Adipocyte (in vitro differentiated cells): ENCODE measurements at regions not wholly inside any gene's neighbourhood (a gene's known extent, or its start where the extent isn't known, plus 50 kb on each side); places are given as distances from the start of the nearest gene placed in this dataset.

Experiments
- DNase-seq: peaks from one replicate; pipeline ENCODE4 v3.0.0-alpha.2; 2015; ENCODE audit warnings: low read depth
- H3K27me3 ChIP-seq: replicated peaks from 2 replicates; pipeline ENCODE4 v1.7.0; 2013; ENCODE audit warnings: mild to moderate bottlenecking, low read length, moderate library complexity; ENCODE audit not compliant: control insufficient read depth, insufficient read depth
- H3K36me3 ChIP-seq: 2 replicates; pipeline ENCODE4 v1.7.0; 2013; ENCODE audit warnings: low read length, mild to moderate bottlenecking, moderate library complexity; ENCODE audit not compliant: control insufficient read depth, insufficient read depth, severe bottlenecking
- H3K4me1 ChIP-seq: 2 replicates; pipeline ENCODE4 v1.7.0; 2013; ENCODE audit warnings: mild to moderate bottlenecking, low read length, moderate library complexity; ENCODE audit not compliant: control insufficient read depth, insufficient read depth
- H3K4me3 ChIP-seq: 2 replicates; pipeline ENCODE4 v1.7.0; 2013; ENCODE audit warnings: mild to moderate bottlenecking, low read length, moderate library complexity
- H3K9ac ChIP-seq: 2 replicates; pipeline ENCODE4 v1.7.0; 2013; ENCODE audit warnings: mild to moderate bottlenecking, low read length, moderate library complexity
- H3K9me3 ChIP-seq: 2 replicates; pipeline ENCODE4 v1.7.0; 2013; ENCODE audit warnings: mild to moderate bottlenecking, low read length, moderate library complexity; ENCODE audit not compliant: control insufficient read depth

GRCh38 chr22:48428631-48429371 is 1398.9 kb downstream of the BRD1 start:
- Histone ChIP-seq H3K4me3 (no peak overlapping the region), H3K9me3 (no peaks in the 10 kb centered on the region), H3K4me1 (peaks cover 12% of the 10 kb centered on the region), H3K9ac (no peak overlapping the region), H3K36me3 (no peaks in the 10 kb centered on the region), H3K27me3 (peaks cover 8% of the 10 kb centered on the region)
- DNase-seq, result peak; percentile 7

DNA sequence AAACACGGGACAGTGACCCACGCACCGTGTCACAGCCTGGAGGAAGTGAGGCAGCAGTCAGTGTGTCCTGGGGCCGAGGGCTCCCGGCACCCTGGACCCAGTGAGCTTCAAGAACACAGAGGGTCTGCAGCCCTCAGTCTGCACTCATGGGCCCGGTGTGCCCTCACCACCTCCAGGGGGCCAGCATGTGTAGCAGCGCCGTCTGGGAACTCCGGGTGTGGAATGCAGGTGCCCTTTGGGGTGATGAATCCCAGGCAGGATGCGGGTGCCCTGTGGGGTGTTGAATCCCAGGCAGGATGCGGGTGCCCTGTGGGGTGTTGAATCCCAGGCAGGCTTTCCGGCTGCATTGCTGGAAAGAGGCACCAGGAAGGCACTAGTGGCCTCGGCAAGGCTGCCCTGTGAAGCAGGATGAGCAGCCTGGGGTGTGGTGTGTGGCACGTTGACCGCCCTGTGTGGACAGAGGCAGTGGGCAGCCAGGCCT is 1399.9 kb downstream of the BRD1 start:
- no peak for DNase-seq
- H3K4me3 ChIP-seq, result no peak overlapping the region
- peaks cover 21% of the 10 kb centered on the region for H3K4me1 ChIP-seq
- no peak overlapping the region for H3K9ac ChIP-seq
- H3K36me3 ChIP-seq, result no peaks in the 10 kb centered on the region
- no peaks in the 10 kb centered on the region for H3K9me3 ChIP-seq
- peaks cover 8% of the 10 kb centered on the region for H3K27me3 ChIP-seq

GRCh38 chr22:48426466-48427380 is 1401.0 kb downstream of the BRD1 start:
- peaks cover 8% of the 10 kb centered on the region for H3K27me3 ChIP-seq
- H3K4me3 ChIP-seq, result no peak overlapping the region
- no peak overlapping the region for H3K9ac ChIP-seq
- no peaks in the 10 kb centered on the region for H3K9me3 ChIP-seq
- H3K4me1 ChIP-seq, result peaks cover 22% of the 10 kb centered on the region
- no peak for DNase-seq
- H3K36me3 ChIP-seq, result no peaks in the 10 kb centered on the region

GRCh38 chr22:48425641-48426040 is 1402.0 kb downstream of the BRD1 start:
- Histone ChIP-seq H3K4me3 (no peak overlapping the region), H3K4me1 (peaks cover 22% of the 10 kb centered on the region), H3K9ac (no peak overlapping the region), H3K27me3 (peaks cover 8% of the 10 kb centered on the region), H3K9me3 (no peaks in the 10 kb centered on the region), H3K36me3 (no peaks in the 10 kb centered on the region)
- DNase-seq, result no peak

- DNase-seq, result no peak
- Histone ChIP-seq H3K9me3 (no peaks in the 10 kb centered on the region), H3K27me3 (peaks cover 11% of the 10 kb centered on the region), H3K4me3 (no peak overlapping the region), H3K36me3 (no peaks in the 10 kb centered on the region), H3K4me1 (peaks cover 22% of the 10 kb centered on the region), H3K9ac (no peak overlapping the region)
These were observed 1402.6 kb downstream of the BRD1 start for GRCh38 chr22:48425091-48425506.

GRCh38 chr22:48424661-48425060 is 1403.0 kb downstream of the BRD1 start:
- DNase-seq, result no peak
- Histone ChIP-seq H3K9me3 (no peaks in the 10 kb centered on the region), H3K9ac (peak overlapping the region; percentile 19), H3K36me3 (no peaks in the 10 kb centered on the region), H3K4me3 (no peak overlapping the region), H3K27me3 (peaks cover 11% of the 10 kb centered on the region), H3K4me1 (peaks cover 22% of the 10 kb centered on the region)

DNA sequence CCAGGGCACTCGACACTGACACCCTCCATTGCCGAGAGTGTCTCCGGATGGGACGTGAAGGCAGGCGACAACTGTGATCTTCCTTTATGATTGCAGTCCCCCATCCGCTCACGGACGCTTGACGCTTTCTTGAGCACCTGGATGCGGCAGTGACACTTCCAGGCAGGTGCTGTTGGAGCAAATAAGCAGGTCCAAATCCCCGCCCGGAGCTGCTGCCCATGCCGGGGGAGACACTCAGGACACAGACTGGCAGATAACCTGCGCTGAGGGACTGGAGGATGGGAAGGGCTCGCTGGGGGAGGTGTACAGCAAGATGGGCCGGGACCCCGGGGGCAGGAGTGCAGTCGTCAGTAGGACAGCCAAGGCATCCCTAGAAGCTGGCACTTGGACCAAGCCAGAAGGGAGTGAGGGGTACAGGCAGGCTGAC is 1403.5 kb downstream of the BRD1 start:
- Histone ChIP-seq H3K9ac (peak overlapping the region; percentile 19), H3K36me3 (no peaks in the 10 kb centered on the region), H3K4me3 (no peak overlapping the region), H3K9me3 (no peaks in the 10 kb centered on the region), H3K4me1 (peaks cover 22% of the 10 kb centered on the region), H3K27me3 (peaks cover 11% of the 10 kb centered on the region)
- no peak for DNase-seq

DNA sequence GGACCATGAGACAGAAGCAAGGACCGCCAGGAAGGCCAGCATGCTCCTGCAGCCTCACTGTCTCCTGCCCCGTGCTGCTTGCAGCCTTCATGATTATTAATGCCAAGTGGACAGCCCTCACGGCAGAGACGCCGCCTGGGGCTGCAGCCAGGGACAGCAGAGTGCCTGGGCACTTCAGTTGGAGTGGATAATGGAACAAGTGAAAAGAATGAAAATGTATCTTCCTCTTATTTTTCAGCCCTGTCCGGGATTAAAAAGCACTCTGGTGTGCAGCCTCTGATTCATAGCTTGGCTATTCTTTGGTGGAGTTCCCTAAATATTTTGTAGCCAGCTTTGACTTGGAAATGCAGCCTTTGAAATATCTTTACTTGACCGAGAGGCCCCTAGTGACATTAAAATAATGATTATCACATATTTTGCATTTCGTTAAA is 1404.2 kb downstream of the BRD1 start:
- peak; percentile 20 for DNase-seq
- Histone ChIP-seq H3K9me3 (no peaks in the 10 kb centered on the region), H3K4me3 (peak overlapping the region; percentile 32), H3K36me3 (no peaks in the 10 kb centered on the region), H3K27me3 (peaks cover 11% of the 10 kb centered on the region), H3K9ac (peak overlapping the region; percentile 47), H3K4me1 (peaks cover 22% of the 10 kb centered on the region)

GRCh38 chr22:48422900-48423480 is 1404.7 kb downstream of the BRD1 start:
- H3K27me3 ChIP-seq, result peaks cover 11% of the 10 kb centered on the region
- no peaks in the 10 kb centered on the region for H3K9me3 ChIP-seq
- H3K9ac ChIP-seq, result peak overlapping the region; percentile 47
- H3K4me1 ChIP-seq, result peaks cover 22% of the 10 kb centered on the region
- H3K4me3 ChIP-seq, result peak overlapping the region; percentile 32
- H3K36me3 ChIP-seq, result no peaks in the 10 kb centered on the region
- DNase-seq, result no peak

GRCh38 chr22:48418831-48419230 is 1408.8 kb downstream of the BRD1 start:
- no peaks in the 10 kb centered on the region for H3K9me3 ChIP-seq
- H3K9ac ChIP-seq, result no peak overlapping the region
- no peak for DNase-seq
- no peak overlapping the region for H3K4me3 ChIP-seq
- H3K27me3 ChIP-seq, result peaks cover 12% of the 10 kb centered on the region
- H3K4me1 ChIP-seq, result peaks cover 10% of the 10 kb centered on the region
- no peaks in the 10 kb centered on the region for H3K36me3 ChIP-seq
